OCI-M2 (cell line): ENCODE measurements at regions not wholly inside any gene's neighbourhood (a gene's known extent, or its start where the extent isn't known, plus 50 kb on each side); places are given as distances from the start of the nearest gene placed in this dataset.
"Not testable (repeated sequence)": the region's sequence is repeated elsewhere in the genome, so short reads cannot be mapped to it uniquely, and the experiment has no call there.

Source experiments
- DNase-seq: peaks from one replicate; lab custom pipeline; 2025; ENCODE audit not compliant: unreplicated experiment; lab: John Stamatoyannopoulos, UW

DNA sequence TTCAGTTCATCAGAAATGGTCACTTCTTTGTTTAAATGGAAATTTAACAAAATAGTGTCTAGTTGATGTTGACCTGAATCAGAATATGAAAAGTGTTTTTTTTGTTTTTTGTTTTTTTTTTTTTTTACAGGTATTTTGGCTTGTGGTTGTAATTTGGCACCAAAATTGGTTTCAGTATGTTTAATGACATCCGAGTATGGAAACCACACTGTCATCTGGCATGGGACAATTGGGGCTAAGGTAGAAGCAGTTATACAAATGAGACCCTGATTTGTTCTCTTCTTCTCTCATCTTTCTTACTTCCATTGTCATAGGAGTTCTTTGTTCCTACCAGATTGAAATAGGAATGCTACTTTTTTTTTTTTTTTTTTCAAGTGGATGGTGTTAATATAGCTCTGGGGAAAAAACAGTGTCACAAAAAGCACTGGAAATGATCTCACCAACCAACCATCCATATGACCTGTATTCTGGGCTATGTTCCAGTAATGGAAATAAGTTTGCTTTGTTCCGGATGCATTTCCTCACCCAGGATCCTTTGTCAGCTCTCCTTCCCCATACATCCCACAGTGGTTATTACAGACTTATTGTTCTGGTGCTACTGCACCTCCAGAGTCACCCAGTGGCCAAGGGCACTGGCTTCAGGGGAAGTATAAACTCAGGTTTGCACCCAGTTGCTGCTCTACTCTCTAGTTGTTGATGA, 95.8 kb downstream of the ATXN3L start:
- DNase-seq = no peak

DNA sequence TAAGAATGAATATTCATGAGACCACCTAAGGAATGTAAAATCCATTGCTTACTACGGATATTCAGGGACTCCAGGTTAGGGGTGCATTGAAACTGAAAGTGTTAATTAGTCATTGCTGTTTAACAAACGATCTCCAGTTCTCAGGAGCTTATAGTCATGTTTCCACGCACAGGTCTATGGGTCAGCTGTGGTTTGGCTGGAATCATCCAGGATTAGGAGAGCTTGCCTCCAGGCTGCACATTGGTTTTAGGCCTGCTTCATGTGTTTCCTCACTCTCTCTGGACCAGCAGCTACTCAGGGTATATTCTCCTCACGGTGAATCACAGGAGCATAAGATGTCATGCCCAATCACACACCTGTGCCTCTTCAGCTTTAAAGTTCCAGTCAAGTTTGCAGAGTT, 98.9 kb downstream of the ATXN3L start:
- DNase-seq = no peak

DNA sequence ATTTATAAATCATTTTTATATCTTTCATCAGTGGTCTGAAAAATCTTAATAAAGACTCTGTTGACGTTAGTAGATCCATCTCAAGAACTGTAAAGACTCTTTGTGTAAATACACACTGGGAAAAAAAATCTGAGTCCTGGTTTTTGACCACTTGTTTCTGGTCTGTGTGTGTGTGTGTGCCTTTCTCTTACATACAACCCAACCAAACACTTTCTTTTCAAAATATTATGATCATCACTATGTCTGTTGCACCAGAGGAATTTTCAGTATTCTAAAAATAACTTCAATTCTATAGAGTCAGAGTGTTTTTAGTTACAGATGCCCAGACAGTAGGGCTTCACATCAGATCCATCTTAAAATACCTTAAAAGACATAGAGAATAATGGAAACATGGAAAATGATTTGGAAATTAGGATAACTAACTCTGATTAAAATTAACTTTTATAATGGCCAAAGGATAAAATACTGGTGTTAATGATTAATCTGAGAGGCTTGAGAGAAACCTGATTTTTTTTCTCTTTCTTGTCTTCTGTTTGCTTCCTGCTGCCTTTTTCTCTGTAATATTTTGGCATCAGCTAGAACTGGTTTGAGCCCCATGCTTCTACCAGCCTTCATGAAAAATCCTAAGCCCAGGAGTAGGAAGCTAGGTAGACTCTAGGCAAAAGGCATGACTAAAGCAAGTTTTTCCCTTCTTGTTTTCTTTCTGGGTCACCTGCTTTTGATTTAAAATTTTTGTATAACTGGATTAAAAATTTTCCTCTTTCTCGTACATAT, 99.7 kb downstream of the ATXN3L start:
- DNase-seq = no peak

DNA sequence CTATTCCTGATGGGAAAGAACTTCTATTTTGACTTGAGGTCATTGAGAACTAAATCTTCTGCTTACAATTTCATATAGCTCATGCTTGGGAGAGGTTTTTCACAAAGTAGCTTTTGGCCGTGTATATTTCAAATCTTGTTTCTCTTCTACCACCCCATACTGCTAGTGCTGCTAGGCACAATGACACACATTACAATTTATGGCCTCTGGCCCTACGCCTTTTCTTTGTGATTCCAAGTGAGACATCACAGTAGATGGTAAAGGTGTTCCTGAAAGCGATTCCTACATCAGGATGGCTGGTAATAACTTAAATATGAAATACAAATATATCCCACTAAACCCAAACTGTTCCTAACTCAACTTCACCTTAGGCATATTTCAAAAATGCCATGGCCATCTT, 101.1 kb downstream of the ATXN3L start:
- DNase-seq = no peak

DNA sequence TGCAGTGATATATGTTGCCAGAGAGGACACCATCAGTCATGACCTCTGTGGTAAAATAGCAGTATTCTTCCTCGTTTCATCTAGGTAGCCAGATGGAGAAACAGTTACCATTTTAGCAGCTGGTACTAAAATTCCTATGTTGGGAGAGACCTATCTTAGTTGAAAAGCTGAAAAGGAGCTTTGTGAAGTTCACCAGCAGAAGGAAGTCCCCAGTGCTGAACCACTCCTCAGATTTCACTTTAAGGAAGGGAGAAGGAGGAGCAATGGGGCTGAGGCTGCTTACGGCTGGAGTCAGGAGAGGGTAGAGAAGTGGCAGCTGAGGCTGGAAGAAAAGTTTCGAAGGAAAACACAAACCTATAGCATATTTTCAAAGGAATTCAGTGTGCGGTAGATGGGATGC, 103.7 kb downstream of the ATXN3L start:
- DNase-seq = no peak

DNA sequence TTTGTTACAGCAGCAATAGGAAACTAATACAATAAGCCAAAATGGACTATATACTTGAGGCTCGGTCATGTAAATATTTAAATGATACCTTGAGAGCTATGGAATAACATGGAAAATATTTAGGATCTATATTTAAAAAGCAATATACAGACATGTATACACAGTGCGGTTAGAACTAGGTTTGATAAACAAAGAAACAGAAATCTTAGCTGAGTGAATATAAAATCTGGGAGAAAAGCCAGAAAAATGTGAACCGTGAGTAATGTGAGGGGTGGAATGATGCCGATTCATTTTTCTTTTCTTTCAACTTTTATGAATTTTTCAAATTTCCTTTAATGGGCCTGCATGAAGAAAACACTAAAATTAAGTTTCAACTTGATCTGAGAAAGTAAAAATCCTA, 104.1 kb downstream of the ATXN3L start:
- no peak for DNase-seq

DNA sequence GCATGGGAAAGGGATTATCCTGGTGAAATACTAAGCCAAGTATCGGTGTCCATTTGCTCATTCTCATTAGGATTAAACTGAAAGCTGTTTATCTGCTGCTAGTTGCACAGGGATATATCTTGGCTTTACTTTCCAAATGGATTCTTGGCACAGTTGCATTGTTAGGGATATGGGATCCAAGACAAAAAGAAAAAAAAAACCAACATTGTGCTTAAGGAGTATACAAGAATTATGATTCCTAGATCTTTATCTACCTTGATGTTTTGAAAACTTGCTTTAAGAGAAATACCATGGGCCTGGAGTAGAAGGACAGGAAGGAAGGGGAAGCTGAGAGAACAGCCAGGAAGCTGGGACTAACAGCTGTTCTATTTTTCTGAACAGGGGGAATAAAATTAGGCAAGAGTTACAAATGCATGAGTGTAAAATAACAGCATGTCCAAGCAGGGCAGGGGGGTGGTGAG, 107.6 kb downstream of the ATXN3L start:
- DNase-seq = no peak

DNA sequence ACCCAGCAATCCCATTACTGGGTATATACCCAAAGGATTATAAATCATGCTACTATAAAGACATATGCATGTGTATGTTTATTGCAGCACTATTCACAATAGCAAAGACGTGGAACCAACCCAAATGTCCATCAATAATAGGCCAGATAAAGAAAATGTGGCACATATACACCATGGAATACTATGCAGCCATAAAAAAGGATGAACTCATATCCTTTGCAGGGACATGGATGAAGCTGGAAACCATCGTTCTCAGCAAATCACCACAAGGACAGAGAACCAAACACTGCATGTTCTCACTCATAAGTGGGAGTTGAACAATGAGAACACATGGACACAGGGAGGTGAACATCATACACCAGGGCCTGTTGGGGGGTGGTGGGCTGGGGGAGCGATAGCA, 109.7 kb downstream of the ATXN3L start:
- not testable (repeated sequence) for DNase-seq

DNA sequence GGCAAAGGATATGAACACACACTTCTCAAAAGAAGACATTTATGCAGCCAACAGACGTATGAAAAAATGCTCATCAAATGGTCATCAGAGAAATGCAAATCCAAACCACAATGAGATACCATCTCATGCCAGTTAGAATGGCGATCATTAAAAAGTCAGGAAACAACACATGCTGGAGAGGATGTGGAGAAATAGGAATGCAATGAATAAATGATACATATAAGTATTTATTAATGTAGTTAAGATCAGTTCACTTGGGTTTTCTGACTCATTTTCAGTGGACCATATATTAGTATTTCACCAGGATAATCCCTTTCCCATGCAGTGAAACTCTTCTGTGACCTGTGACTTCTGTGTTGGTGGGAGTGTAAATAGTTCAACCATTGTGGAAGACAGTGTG, 110.1 kb downstream of the ATXN3L start:
- not testable (repeated sequence) for DNase-seq

DNA sequence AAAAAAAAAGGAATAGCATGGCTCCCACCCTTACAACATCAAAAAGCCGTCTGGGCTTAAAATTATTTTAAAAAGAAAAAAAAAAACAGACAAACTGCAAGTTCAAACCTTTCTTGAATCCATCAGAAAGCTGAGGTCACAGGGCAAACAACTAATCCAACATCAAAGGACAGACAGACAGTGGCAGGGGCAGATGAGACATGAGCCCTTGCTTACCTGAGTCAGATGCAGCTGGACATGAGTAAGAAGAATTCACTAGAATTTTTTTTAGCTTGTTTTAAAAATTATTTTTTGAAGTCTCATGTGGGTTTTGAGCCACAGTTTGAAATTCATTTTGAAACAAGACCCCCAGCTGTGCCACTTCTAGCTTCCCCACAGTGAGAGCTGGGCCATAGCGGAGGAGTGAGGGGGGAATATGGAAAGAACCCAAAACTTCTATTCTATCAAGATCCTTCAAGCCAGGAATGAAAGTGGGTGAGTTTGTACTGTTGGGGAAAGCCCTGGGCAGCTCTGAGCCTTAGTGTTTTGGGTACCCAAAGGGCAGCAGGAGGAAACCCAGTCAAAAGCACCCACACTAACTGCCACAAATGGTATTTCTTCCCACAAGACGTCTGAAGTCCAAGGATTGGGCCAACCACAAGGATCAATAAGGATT, 111.4 kb downstream of the ATXN3L start:
- no peak for DNase-seq

DNA sequence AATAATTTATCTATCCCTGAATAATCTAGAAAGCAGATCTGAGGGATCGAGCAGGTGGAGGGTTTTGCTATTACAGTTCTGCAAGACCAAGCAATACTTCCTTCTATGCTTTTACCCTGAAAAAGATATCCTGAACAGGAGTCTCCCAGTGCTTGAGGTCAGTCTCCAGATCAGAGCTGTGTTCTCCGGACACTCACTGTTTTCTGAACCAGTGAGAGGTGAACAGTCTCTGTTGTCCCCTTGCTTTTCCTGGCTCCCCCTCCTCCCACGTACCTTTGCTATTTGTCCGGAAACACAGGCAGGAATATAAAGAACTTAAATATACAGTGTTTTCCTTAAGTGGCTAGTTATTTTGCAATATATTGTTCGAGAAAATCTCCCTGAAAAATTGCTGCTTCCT, 116.6 kb downstream of the ATXN3L start:
- no peak for DNase-seq

DNA sequence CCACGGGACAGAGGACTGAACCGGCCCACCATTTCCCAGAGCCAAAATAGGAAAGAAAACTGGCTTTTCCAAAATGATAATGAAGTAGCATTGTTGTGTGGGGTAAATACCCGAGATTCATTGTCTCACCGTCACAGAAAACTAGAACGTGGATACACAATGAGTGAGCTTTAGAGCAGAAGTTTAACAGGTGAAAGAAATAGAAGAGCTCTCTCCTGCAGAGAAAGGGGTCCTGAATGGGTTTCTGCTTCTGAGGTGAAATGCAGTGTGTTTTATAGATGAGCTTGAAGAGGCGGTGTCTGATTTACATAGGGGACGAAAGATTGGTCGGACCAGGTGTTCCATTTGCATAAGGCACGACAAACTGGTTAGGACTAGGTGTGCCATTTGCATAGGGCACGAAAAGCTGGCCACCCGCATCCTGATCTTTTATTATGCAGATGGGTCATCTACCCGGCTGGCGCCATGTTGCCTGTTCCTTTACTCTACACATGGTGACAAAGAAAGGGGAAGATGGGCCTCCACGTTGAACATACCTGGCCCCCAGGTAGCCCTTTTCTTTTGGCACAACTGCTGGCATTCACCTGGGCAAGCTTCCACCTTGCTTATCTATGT, 118.1 kb downstream of the ATXN3L start:
- DNase-seq = no peak

DNA sequence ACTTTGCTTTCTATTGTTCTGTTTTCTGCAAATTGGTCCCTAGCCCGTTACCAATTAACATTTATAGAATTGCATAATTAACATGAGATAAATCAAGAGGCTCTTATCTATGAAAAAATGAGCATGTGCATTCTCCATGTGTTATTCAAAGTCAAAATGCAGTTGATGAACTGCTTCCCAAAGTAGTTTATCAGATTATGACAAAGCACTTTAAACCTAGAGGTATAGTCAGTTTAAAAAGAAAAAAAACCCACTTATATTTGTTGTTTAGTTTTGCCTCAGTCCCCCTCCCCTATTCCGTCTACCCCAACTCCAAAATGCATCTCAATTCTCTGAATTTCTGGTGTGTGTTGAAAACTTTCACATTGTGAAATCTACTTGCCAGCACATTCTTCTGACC, 119.5 kb downstream of the ATXN3L start:
- no peak for DNase-seq

DNA sequence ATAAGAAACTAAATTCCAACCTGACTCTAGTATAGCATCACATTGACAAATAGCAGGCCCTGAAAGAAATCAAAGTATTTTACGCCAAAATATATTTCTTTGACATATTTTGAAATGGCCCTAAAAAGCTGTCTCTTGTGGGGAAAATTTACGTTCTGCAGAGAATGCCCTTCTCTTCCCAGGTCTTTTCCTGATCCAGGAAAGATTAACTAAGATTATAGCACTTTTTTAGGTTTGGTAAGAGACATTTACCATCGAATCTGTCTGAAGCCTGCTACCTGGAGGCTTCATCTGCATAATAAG, 121.1 kb downstream of the ATXN3L start:
- DNase-seq = no peak

DNA sequence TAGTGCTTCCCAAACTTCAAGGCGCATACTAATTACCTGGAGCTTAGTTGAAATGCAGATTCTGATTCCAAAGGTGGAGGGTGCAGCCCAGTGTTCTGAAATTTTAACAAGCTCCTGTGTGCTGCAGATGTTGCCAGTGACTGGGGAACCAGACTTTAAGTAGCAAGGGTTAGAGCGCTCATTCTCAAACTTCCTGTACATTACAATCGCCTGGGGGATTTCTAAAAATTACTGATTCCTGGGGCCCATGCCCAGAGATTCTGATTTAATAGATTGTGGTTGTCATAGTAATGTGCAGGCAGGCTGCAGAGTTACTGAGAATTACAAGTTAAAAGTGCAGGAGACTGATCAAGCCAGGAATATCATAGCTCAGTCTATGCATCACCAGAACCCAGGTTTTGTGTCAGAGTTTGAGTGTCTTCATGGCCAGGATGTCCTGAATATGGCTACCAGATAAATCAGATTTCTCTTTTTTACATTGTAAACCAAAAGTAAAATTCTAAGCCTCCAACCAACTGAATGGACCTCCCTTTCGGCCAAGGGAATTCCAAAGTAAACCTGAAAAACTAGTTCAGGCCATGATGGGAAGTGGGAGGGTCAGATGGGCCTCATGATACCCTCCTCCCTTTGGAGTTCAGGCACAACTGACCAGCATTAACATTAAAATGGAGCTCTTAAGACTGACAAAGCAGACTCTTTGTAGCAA, 121.6 kb downstream of the ATXN3L start:
- DNase-seq = no peak

DNA sequence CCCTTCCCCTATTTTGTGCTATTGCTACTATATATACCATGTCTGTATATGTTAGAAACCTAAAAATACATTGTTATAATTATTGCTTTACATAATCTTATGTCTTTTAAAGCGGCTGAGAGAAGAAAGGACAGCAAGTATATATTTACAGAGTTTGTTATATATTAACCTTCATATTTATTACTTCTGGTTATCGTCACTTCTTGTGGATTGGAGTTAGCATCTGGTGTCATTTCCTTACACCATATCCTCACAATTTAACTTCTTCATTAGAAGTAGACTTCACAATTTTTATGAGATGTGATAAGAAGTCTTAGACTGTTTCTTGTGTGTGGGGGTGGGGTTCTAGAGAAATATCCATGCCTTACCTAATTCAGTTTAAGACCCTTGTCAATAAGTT, 123.1 kb downstream of the ATXN3L start:
- no peak for DNase-seq

DNA sequence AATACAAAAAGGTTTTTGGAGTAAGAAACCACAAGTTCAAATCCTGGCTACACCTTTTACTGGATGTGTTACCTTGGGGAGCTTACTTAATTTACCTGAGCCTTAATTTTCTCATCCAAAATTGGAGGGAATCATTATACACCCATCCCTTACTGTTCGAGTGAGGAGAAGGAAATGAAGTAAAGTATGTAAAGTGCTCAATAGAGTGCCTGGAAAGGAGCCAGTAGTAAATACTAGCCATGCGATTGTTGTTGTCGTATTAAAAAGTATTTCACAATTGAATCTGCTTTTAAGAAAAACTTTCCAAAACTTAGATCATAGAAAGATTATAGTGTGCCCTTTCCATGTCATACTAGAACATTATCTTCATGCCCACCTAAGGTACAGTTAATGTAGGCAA, 124.5 kb downstream of the ATXN3L start:
- DNase-seq = no peak

DNA sequence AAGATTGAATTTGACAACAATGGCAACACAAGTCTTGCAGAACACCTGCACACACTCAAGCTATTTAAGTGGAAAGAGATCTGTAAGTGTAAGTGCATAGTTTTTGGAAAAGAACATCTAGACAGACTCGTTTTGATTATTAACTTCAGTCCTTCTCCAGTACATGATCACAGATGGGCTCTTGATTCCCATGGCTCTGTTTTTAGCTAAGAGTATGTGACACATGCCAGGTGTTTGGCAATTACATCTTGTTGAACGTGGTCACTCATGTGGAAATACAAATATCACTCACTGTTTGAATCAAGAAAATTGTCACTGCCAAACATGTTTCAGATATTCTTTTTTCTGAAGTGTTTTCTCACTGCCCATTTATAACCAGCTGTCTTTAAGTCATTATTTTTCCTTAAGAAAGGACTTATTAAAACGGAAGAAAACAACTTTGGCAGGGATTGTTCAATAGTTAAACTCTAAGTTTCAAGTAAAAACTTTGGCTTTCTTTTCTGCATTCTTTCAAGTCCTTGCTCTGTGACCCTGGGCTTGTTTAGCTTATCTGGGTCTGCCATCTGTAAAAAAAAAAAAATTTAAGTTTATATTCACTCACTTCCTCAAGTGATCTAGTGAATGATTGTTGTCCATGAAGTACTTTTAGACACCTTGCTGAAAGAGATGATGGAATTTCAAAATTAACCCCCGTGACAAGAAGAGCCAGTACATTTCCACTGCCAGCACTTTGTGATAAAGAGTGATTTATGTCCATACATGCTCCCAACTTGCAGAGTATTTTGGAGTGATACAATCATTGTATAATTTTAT, 125.4 kb downstream of the ATXN3L start:
- DNase-seq = no peak

DNA sequence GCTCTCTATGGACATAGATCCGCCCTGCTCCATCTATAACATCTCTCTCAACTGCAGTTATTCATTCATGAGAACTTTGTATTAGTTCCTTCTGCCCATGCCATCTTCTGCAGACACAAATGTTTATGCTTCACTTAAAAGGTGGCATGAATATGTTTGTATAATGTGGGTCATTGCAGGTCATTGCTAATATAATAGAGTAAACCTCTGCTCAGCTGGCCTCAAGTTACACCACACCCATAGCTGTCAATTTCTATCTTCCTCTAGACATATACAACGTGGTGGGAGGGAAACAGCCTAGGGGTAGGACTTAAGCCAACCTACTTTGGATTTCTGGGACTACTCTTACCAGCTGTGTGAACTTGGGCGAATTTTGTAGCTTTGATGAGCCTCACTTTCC, 129.8 kb downstream of the ATXN3L start:
- DNase-seq = no peak

DNA sequence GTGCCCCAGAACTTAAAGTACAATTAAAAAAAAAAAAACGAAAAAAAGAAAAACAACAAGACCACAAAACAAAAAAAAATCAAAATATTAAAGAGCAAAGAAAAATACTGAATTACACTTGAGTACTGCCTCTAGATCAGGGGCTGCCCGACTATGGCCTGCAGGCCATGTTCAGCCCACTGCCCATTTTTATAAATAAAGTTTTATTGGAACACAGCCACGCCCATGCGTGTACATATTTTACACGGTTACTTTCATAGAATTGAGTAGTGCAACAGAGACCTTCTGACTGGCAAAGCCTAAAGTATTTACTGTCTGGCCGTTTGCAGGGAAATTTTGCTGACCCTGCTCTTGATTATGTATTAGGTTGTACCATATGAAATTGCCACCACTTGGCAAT, 130.5 kb downstream of the ATXN3L start:
- no peak for DNase-seq
